ENCODE measurements at regions not wholly inside any gene's neighbourhood (a gene's known extent, or its start where the extent isn't known, plus 50 kb on each side); places are given as distances from the start of the nearest gene placed in this dataset.

DNA sequence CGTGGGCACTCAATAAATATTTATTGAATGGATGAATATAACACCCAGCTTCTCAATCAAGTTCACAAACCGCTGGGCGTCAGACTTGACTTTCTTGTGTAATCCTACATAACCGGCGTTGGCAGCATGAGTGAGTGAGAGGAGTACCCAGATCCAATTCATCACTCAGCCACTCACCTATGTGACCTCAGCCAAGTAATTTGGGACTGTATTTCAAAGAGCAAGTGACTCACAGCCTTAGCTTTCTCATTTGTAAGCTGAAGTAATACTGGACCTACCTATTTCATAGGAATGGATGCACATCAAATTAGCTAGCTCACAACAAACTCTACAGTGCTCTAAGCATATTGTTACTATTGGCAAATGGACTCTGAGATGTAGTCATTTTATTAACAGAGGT, 53.8 kb upstream of the FAM204A start:
- H4K20me1 ChIP-seq (ENCODE audit: low read length), result no peaks in the 10 kb centered on the region
- H3K27me3 ChIP-seq (ENCODE audit: low read length), result peaks cover 53% of the 10 kb centered on the region
- CTCF ChIA-PET, result no interaction called here
- H3K27ac ChIP-seq (ENCODE audit: low read length), result no peak overlapping the region
- no TSS peak for BruUV-seq (replicated peaks)
- H3K9me2 ChIP-seq (replicated peaks; ENCODE audit: low read length), result no peaks in the 10 kb centered on the region
- H3K79me2 ChIP-seq (ENCODE audit: low read length), result no peaks in the 10 kb centered on the region
- DNase-seq, result peak; percentile 3
- H3F3A ChIP-seq (ENCODE audit: low read length, unreplicated experiment), result no peaks in the 10 kb centered on the region
- H3K4me3 ChIP-seq (ENCODE audit: low read length), result no peak overlapping the region
- no peaks in the 10 kb centered on the region for H3K36me3 ChIP-seq (ENCODE audit: low read depth, low read length)
- no peaks in the 10 kb centered on the region for H3K4me1 ChIP-seq (ENCODE audit: insufficient read depth, low read length)
- intact Hi-C loops (cut with micrococcal nuclease), result no loop called here
- TF ChIP-seq EZH2phosphoT487 (IDR thresholded peaks at IDR 0.05; ENCODE audit: borderline replicate concordance, low read length) (no peak), CTCF (conservative IDR thresholded peaks at IDR 0.05; ENCODE audit: low read depth, low read length) (no peak), EZH2 (IDR thresholded peaks at IDR 0.05; ENCODE audit: low read length, unreplicated experiment) (no peak)
- H2AFZ ChIP-seq (ENCODE audit: low read length), result no peak overlapping the region
- POLR2A ChIA-PET (ENCODE audit: unreplicated experiment), result no interaction called here
- ATAC-seq, result no peak
- no peak overlapping the region for H3K9ac ChIP-seq (ENCODE audit: low read length)
- H3K4me2 ChIP-seq (ENCODE audit: low read length), result no peak overlapping the region
- H3K9me3 ChIP-seq (ENCODE audit: low read length), result no peaks in the 10 kb centered on the region

- no peaks in the 10 kb centered on the region for H3F3A ChIP-seq (ENCODE audit: low read length, unreplicated experiment)
- no peak overlapping the region for H3K4me2 ChIP-seq (ENCODE audit: low read length)
- H3K9ac ChIP-seq (ENCODE audit: low read length), result no peak overlapping the region
- no peak overlapping the region for H3K4me3 ChIP-seq (ENCODE audit: low read length)
- H3K27me3 ChIP-seq (ENCODE audit: low read length), result peaks cover 62% of the 10 kb centered on the region
- BruUV-seq (replicated peaks), result no TSS peak
- H3K79me2 ChIP-seq (ENCODE audit: low read length), result no peaks in the 10 kb centered on the region
- intact Hi-C loops (cut with micrococcal nuclease), result no loop called here
- ChIA-PET CTCF (no interaction called here), POLR2A (ENCODE audit: unreplicated experiment) (no interaction called here)
- no peak overlapping the region for H2AFZ ChIP-seq (ENCODE audit: low read length)
- no peaks in the 10 kb centered on the region for H4K20me1 ChIP-seq (ENCODE audit: low read length)
- no peaks in the 10 kb centered on the region for H3K4me1 ChIP-seq (ENCODE audit: insufficient read depth, low read length)
- H3K36me3 ChIP-seq (ENCODE audit: low read depth, low read length), result no peaks in the 10 kb centered on the region
- no peaks in the 10 kb centered on the region for H3K9me2 ChIP-seq (replicated peaks; ENCODE audit: low read length)
- H3K27ac ChIP-seq (ENCODE audit: low read length), result no peak overlapping the region
- no peak for ATAC-seq
- no peak for TF ChIP-seq EZH2 (IDR thresholded peaks at IDR 0.05; ENCODE audit: low read length, unreplicated experiment)
- no peak for TF ChIP-seq CTCF (conservative IDR thresholded peaks at IDR 0.05; ENCODE audit: low read depth, low read length)
- TF ChIP-seq EZH2phosphoT487 (IDR thresholded peaks at IDR 0.05; ENCODE audit: borderline replicate concordance, low read length), result no peak
- no peaks in the 10 kb centered on the region for H3K9me3 ChIP-seq (ENCODE audit: low read length)
- no peak for DNase-seq
Observed at GRCh38 chr10:118394301-118395200, 52.4 kb upstream of the FAM204A start.

- Histone ChIP-seq H3K79me2 (ENCODE audit: low read length) (no peaks in the 10 kb centered on the region), H3K9ac (ENCODE audit: low read length) (no peak overlapping the region), H3K9me3 (ENCODE audit: low read length) (no peaks in the 10 kb centered on the region), H3F3A (ENCODE audit: low read length, unreplicated experiment) (no peaks in the 10 kb centered on the region), H3K27me3 (ENCODE audit: low read length) (peaks cover 64% of the 10 kb centered on the region), H4K20me1 (ENCODE audit: low read length) (no peaks in the 10 kb centered on the region), H3K4me1 (ENCODE audit: insufficient read depth, low read length) (no peaks in the 10 kb centered on the region), H3K36me3 (ENCODE audit: low read depth, low read length) (no peaks in the 10 kb centered on the region), H3K9me2 (replicated peaks; ENCODE audit: low read length) (no peaks in the 10 kb centered on the region), H3K4me2 (ENCODE audit: low read length) (no peak overlapping the region), H3K27ac (ENCODE audit: low read length) (no peak overlapping the region), H3K4me3 (ENCODE audit: low read length) (no peak overlapping the region), H2AFZ (ENCODE audit: low read length) (no peak overlapping the region)
- no peak for ATAC-seq
- CTCF ChIA-PET, result no interaction called here
- no peak for DNase-seq
- TF ChIP-seq CTCF (conservative IDR thresholded peaks at IDR 0.05; ENCODE audit: low read depth, low read length) (no peak), EZH2phosphoT487 (IDR thresholded peaks at IDR 0.05; ENCODE audit: borderline replicate concordance, low read length) (no peak), EZH2 (IDR thresholded peaks at IDR 0.05; ENCODE audit: low read length, unreplicated experiment) (no peak)
- BruUV-seq (replicated peaks), result no TSS peak
- POLR2A ChIA-PET (ENCODE audit: unreplicated experiment), result interaction anchor here (0.6 kb wide), 1 partner anchor 211 kb away, joined by 3 read pairs; no protein-coding TSS in a partner anchor
- intact Hi-C loops (cut with micrococcal nuclease), result no loop called here
Observed at GRCh38 chr10:118392761-118393160, 50.6 kb upstream of the FAM204A start.

Data from PC-3 (cell line).